SK-N-SH treated with all-trans-retinoic acid at 6 μM for 48 hours (cell line): ENCODE measurements at regions not wholly inside any gene's neighbourhood (a gene's known extent, or its start where the extent isn't known, plus 50 kb on each side); places are given as distances from the start of the nearest gene placed in this dataset.

ENCODE experiments used
- ATAC-seq: fragments of 200-7000 bp; cut with Tn5 transposase; 3 replicates; pipeline ENCODE4 v1.9.1; 2020; ENCODE audit warnings: mild to moderate bottlenecking, moderate library complexity
- ARNTL ChIP-seq: fragments of 450-650 bp; formaldehyde crosslinking; IDR thresholded peaks from 2 replicates; pipeline ENCODE4 v1.5.0; 2020; ENCODE audit warnings: low read depth, mild to moderate bottlenecking, moderate library complexity, borderline replicate concordance
- BACH2 ChIP-seq: fragments of 250-450 bp; sonication (Bioruptor Pico); IDR thresholded peaks from 2 replicates; pipeline ENCODE4 v1.9.0; 2021; ENCODE audit warnings: mild to moderate bottlenecking, borderline replicate concordance
- CREB5 ChIP-seq: fragments of 250-450 bp; sonication (Bioruptor Pico); IDR thresholded peaks from 2 replicates; pipeline ENCODE4 v1.5.1; 2020; ENCODE audit warnings: low read depth, mild to moderate bottlenecking, moderate library complexity
- CSDC2 ChIP-seq: fragments of 250-450 bp; sonication (Bioruptor Pico); IDR thresholded peaks from 2 replicates; pipeline ENCODE4 v1.5.0; 2020; ENCODE audit warnings: mild to moderate bottlenecking, moderate library complexity
- CSRNP3 ChIP-seq: fragments of 250-450 bp; sonication (Bioruptor Pico); IDR thresholded peaks from 2 replicates; pipeline ENCODE4 v1.5.1; 2021; ENCODE audit warnings: mild to moderate bottlenecking, moderate library complexity
- ESRRG ChIP-seq: fragments of 250-450 bp; sonication (Bioruptor Pico); IDR thresholded peaks from 2 replicates; pipeline ENCODE4 v1.6.1; 2021; ENCODE audit warnings: mild to moderate bottlenecking
- GLIS3 ChIP-seq: fragments of 250-450 bp; sonication (Bioruptor Pico); IDR thresholded peaks from 2 replicates; pipeline ENCODE4 v1.5.0; 2020; ENCODE audit warnings: mild to moderate bottlenecking, moderate library complexity
- ISL1 ChIP-seq: fragments of 250-450 bp; sonication (Bioruptor Pico); IDR thresholded peaks from 2 replicates; pipeline ENCODE4 v2.1.2; 2022; ENCODE audit warnings: mild to moderate bottlenecking, moderate library complexity
- OSR1 ChIP-seq: fragments of 250-450 bp; sonication (Bioruptor Pico); IDR thresholded peaks from 2 replicates; pipeline ENCODE4 v1.8.0; 2022; ENCODE audit warnings: moderate library complexity, mild to moderate bottlenecking, inconsistent platforms
- PATZ1 ChIP-seq: fragments of 250-450 bp; sonication (Bioruptor Pico); IDR thresholded peaks from 2 replicates; pipeline ENCODE4 v1.8.0; 2020; ENCODE audit warnings: mild to moderate bottlenecking, moderate library complexity, borderline replicate concordance
- POU6F1 ChIP-seq: fragments of 250-450 bp; sonication (Bioruptor Pico); IDR thresholded peaks from 2 replicates; pipeline ENCODE4 v1.8.0; 2021; ENCODE audit warnings: low read depth, mild to moderate bottlenecking, moderate library complexity, borderline replicate concordance
- PPARA ChIP-seq: fragments of 250-450 bp; sonication (Bioruptor Pico); IDR thresholded peaks from 2 replicates; pipeline ENCODE4 v1.5.0; 2020; ENCODE audit warnings: mild to moderate bottlenecking, borderline replicate concordance
- RARB ChIP-seq: fragments of 250-450 bp; sonication (Bioruptor Pico); IDR thresholded peaks from 2 replicates; pipeline ENCODE4 v1.8.0; 2021; ENCODE audit warnings: mild to moderate bottlenecking, moderate library complexity
- SNAI2 ChIP-seq: fragments of 250-450 bp; sonication (Bioruptor Pico); IDR thresholded peaks from 2 replicates; pipeline ENCODE4 v1.5.0; 2020; ENCODE audit warnings: mild to moderate bottlenecking, moderate library complexity
- TCF4 ChIP-seq: fragments of 250-450 bp; sonication (Bioruptor Pico); IDR thresholded peaks from 2 replicates; pipeline ENCODE4 v1.8.0; 2021; ENCODE audit warnings: mild to moderate bottlenecking, moderate library complexity, borderline replicate concordance
- TOX ChIP-seq: fragments of 250-450 bp; sonication (Bioruptor Pico); IDR thresholded peaks from 2 replicates; pipeline ENCODE4 v1.8.0; 2021; ENCODE audit warnings: mild to moderate bottlenecking, moderate library complexity, borderline replicate concordance
- TSHZ2 ChIP-seq: fragments of 250-450 bp; sonication (Bioruptor Pico); IDR thresholded peaks from 2 replicates; pipeline ENCODE4 v1.5.0; 2020; ENCODE audit warnings: mild to moderate bottlenecking, moderate library complexity
- ZC3H10 ChIP-seq: fragments of 250-450 bp; sonication (Bioruptor Pico); IDR thresholded peaks from 2 replicates; pipeline ENCODE4 v1.5.1; 2021; ENCODE audit warnings: mild to moderate bottlenecking, moderate library complexity
- ZFP3 ChIP-seq: fragments of 250-450 bp; sonication (Bioruptor Pico); IDR thresholded peaks from 2 replicates; pipeline ENCODE4 v1.5.0; 2020; ENCODE audit warnings: mild to moderate bottlenecking, moderate library complexity
- ZFP30 ChIP-seq: fragments of 450-650 bp; formaldehyde crosslinking; IDR thresholded peaks from 2 replicates; pipeline ENCODE4 v1.5.0; 2022; ENCODE audit warnings: mild to moderate bottlenecking, moderate library complexity
- ZNF565 ChIP-seq: fragments of 450-650 bp; formaldehyde crosslinking; conservative IDR thresholded peaks from 2 replicates; pipeline ENCODE4 v1.5.0; 2020; ENCODE audit warnings: low read depth, mild to moderate bottlenecking, moderate library complexity
- ZNF70 ChIP-seq: fragments of 450-650 bp; formaldehyde crosslinking; IDR thresholded peaks from 2 replicates; pipeline ENCODE4 v1.5.0; 2020; ENCODE audit warnings: mild to moderate bottlenecking, moderate library complexity
- ZNF8 ChIP-seq: fragments of 450-650 bp; formaldehyde crosslinking; IDR thresholded peaks from 2 replicates; pipeline ENCODE4 v1.5.0; 2020; ENCODE audit warnings: mild to moderate bottlenecking, moderate library complexity

- no peak for ATAC-seq
- no peak for TF ChIP-seq PATZ1 (CRISPR knock-in tag)
- no peak for TF ChIP-seq ZNF565 (CRISPR knock-in tag)
- TF ChIP-seq POU6F1 (CRISPR knock-in tag), result no peak
- no peak for TF ChIP-seq TCF4
- TF ChIP-seq GLIS3 (CRISPR knock-in tag), result no peak
- no peak for TF ChIP-seq SNAI2
- TF ChIP-seq PPARA (CRISPR knock-in tag), result no peak
- TF ChIP-seq ZC3H10 (CRISPR knock-in tag), result no peak
- no peak for TF ChIP-seq TSHZ2 (CRISPR knock-in tag)
- TF ChIP-seq CREB5 (CRISPR knock-in tag), result no peak
- no peak for TF ChIP-seq CSRNP3 (CRISPR knock-in tag)
- TF ChIP-seq ESRRG, result no peak
- no peak for TF ChIP-seq OSR1 (CRISPR knock-in tag)
- TF ChIP-seq ZFP3 (CRISPR knock-in tag), result no peak
- TF ChIP-seq ISL1 (CRISPR knock-in tag), result no peak
- TF ChIP-seq BACH2 (CRISPR knock-in tag), result no peak
- no peak for TF ChIP-seq CSDC2 (CRISPR knock-in tag)
- no peak for TF ChIP-seq TOX (CRISPR knock-in tag)
- TF ChIP-seq ZNF70, result no peak
- TF ChIP-seq ARNTL, result no peak
These were observed 248.0 kb upstream of the NPY start for GRCh38 chr7:24036033-24036412.

- no peak for TF ChIP-seq ZFP30 (CRISPR knock-in tag)
- ATAC-seq, result no peak
These were observed 245.0 kb upstream of the NPY start for GRCh38 chr7:24038993-24039392.

- TF ChIP-seq SNAI2 (no peak), RARB (CRISPR knock-in tag) (no peak), TCF4 (no peak), ZNF8 (no peak), CSDC2 (CRISPR knock-in tag) (no peak), ARNTL (no peak), CREB5 (CRISPR knock-in tag) (no peak), PATZ1 (CRISPR knock-in tag) (no peak), ZC3H10 (CRISPR knock-in tag) (no peak), ESRRG (no peak), TOX (CRISPR knock-in tag) (no peak)
These were observed 243.9 kb upstream of the NPY start for GRCh38 chr7:24039991-24040624.

More at GRCh38 chr7:24039991-24040624, 243.9 kb upstream of the NPY start:
- no peak for ATAC-seq
